ENCODE measurements at regions not wholly inside any gene's neighbourhood (a gene's known extent, or its start where the extent isn't known, plus 50 kb on each side); places are given as distances from the start of the nearest gene placed in this dataset.
"Not testable (repeated sequence)": the region's sequence is repeated elsewhere in the genome, so short reads cannot be mapped to it uniquely, and the experiment has no call there.

- no peak overlapping the region for H3K4me3 ChIP-seq (ENCODE audit: low read depth, low read length)
- TF ChIP-seq, protein P1, sequence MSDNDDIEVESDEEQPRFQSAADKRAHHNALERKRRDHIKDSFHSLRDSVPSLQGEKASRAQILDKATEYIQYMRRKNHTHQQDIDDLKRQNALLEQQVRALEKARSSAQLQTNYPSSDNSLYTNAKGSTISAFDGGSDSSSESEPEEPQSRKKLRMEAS (IDR thresholded peaks at IDR 0.05; ENCODE audit: low read depth, low read length): no peak
- TF ChIP-seq CTCF (IDR thresholded peaks at IDR 0.05; ENCODE audit: low read depth, low read length) (no peak), MYC (IDR thresholded peaks at IDR 0.05; ENCODE audit: low read depth, low read length) (no peak), POLR2A (IDR thresholded peaks at IDR 0.05; ENCODE audit: extremely low read depth, insufficient read length) (no peak)
- no peak for DNase-seq (ENCODE audit: low read depth)
Measured at GRCh38 chr6:156674197-156674596, 103.0 kb upstream of the ARID1B start.

- H3K4me3 ChIP-seq (ENCODE audit: low read depth, low read length); DNase-seq (ENCODE audit: low read depth): not testable (repeated sequence)
Measured at GRCh38 chr6:156670097-156670496, 107.1 kb upstream of the ARID1B start.

GRCh38 chr6:156662025-156662445 lies 115.1 kb upstream of the ARID1B start:
- peak; percentile 61 for DNase-seq (ENCODE audit: low read depth)
- no peak overlapping the region for H3K4me3 ChIP-seq (ENCODE audit: low read depth, low read length)
- no peak for TF ChIP-seq MYC (IDR thresholded peaks at IDR 0.05; ENCODE audit: low read depth, low read length)
- TF ChIP-seq, protein P1 (IDR thresholded peaks at IDR 0.05; ENCODE audit: low read depth, low read length): no peak
- peak; percentile 83 for TF ChIP-seq CTCF (IDR thresholded peaks at IDR 0.05; ENCODE audit: low read depth, low read length)
- no peak for TF ChIP-seq POLR2A (IDR thresholded peaks at IDR 0.05; ENCODE audit: extremely low read depth, insufficient read length)

GRCh38 chr6:156660389-156660788 lies 116.8 kb upstream of the ARID1B start:
- DNase-seq (ENCODE audit: low read depth): no peak
- H3K4me3 ChIP-seq (ENCODE audit: low read depth, low read length): no peak overlapping the region
- TF ChIP-seq POLR2A (IDR thresholded peaks at IDR 0.05; ENCODE audit: extremely low read depth, insufficient read length) (no peak), MYC (IDR thresholded peaks at IDR 0.05; ENCODE audit: low read depth, low read length) (no peak), CTCF (IDR thresholded peaks at IDR 0.05; ENCODE audit: low read depth, low read length) (no peak)
- TF ChIP-seq, protein P1 (IDR thresholded peaks at IDR 0.05; ENCODE audit: low read depth, low read length): no peak

DNA sequence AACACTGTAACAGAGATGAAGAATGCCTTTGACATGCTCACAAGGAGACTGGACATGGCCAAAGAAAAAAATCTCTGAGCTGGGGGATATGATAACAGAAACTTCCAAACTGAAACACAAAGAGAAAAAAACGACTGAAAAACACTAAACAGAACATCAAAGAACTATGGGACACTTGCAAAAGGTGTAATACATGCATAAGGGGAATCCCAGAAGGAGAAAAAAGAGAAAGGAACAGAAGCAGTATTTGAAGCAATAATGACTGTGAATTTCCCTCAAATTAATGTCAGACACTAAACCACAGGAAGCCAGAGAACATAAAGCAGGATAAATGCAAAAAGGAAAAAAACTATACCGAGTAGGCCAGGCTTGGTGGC lies 117.4 kb upstream of the ARID1B start:
- H3K4me3 ChIP-seq (ENCODE audit: low read depth, low read length): no peak overlapping the region
- TF ChIP-seq POLR2A (IDR thresholded peaks at IDR 0.05; ENCODE audit: extremely low read depth, insufficient read length) (no peak), CTCF (IDR thresholded peaks at IDR 0.05; ENCODE audit: low read depth, low read length) (no peak), MYC (IDR thresholded peaks at IDR 0.05; ENCODE audit: low read depth, low read length) (no peak)
- TF ChIP-seq, protein P1 (IDR thresholded peaks at IDR 0.05; ENCODE audit: low read depth, low read length): no peak
- DNase-seq (ENCODE audit: low read depth): no peak

GRCh38 chr6:156658966-156659821 lies 118.0 kb upstream of the ARID1B start:
- TF ChIP-seq POLR2A (IDR thresholded peaks at IDR 0.05; ENCODE audit: extremely low read depth, insufficient read length): no peak
- TF ChIP-seq, protein P1 (IDR thresholded peaks at IDR 0.05; ENCODE audit: low read depth, low read length): no peak
- TF ChIP-seq MYC (IDR thresholded peaks at IDR 0.05; ENCODE audit: low read depth, low read length): no peak
- TF ChIP-seq CTCF (IDR thresholded peaks at IDR 0.05; ENCODE audit: low read depth, low read length): no peak
- H3K4me3 ChIP-seq (ENCODE audit: low read depth, low read length): no peak overlapping the region
- no peak for DNase-seq (ENCODE audit: low read depth)
